ENCODE measurements at regions not wholly inside any gene's neighbourhood (a gene's known extent, or its start where the extent isn't known, plus 50 kb on each side); places are given as distances from the start of the nearest gene placed in this dataset.
A peak's percentile ranks its signal among the peaks of the same experiment; 100 is the strongest.

- FAIRE-seq = no peak
- peak overlapping the region; percentile 95 for H2AFZ ChIP-seq (ENCODE audit: low read depth, low read length)
- peak overlapping the region; percentile 52 for H3K9ac ChIP-seq (replicated peaks; ENCODE audit: extremely low read depth, insufficient read depth, low read length)
- DNase-seq (ENCODE audit: low read depth, low spot score) = peak; percentile 61
- H3K27me3 ChIP-seq (ENCODE audit: control insufficient read depth in 2 of 2, insufficient read depth in 2 of 2, low read length in 2 of 2) = no peaks in the 10 kb centered on the region
- no peaks in the 10 kb centered on the region for H3K9me3 ChIP-seq (replicated peaks; ENCODE audit: control insufficient read depth, insufficient read depth, low read length)
- dilution Hi-C loops (cut with MboI; ENCODE audit: extremely low pct_ligation_motif_present, low sequenced_read_pairs) (no loop called here), intact Hi-C loops (cut with micrococcal nuclease) (no loop called here)
- ChIA-PET POLR2A (no interaction called here), CTCF (interaction anchor here (1.2 to 3.1 kb wide), 5 partner anchors 16 to 169 kb away, joined by 3 to 16 read pairs (median 5); no protein-coding TSS in a partner anchor)
- no peaks in the 10 kb centered on the region for H3K9me1 ChIP-seq (replicated peaks; ENCODE audit: control insufficient read depth, extremely low read depth, insufficient read depth, low read length)
- H3K4me3 ChIP-seq (replicated peaks in 1 of 3; ENCODE audit: insufficient read depth in 1 of 3, low read depth in 1 of 3, low read length in 3 of 3) = peak overlapping the region in 1 of 3 experiments; percentile 55
- no peak for TF ChIP-seq FOS (IDR thresholded peaks at IDR 0.05; ENCODE audit: borderline replicate concordance, insufficient read depth, low read length)
- no peak for TF ChIP-seq POLR2A (IDR thresholded peaks at IDR 0.05; ENCODE audit: low read depth, low read length)
- TF ChIP-seq MYC (IDR thresholded peaks at IDR 0.05; ENCODE audit: low read depth, low read length) = no peak
- TF ChIP-seq POLR2AphosphoS5 (IDR thresholded peaks at IDR 0.05; ENCODE audit: insufficient read depth, low read depth, low read length) = no peak
- no peak for TF ChIP-seq EZH2 (IDR thresholded peaks at IDR 0.05; ENCODE audit: borderline replicate concordance, low read depth, low read length, severe bottlenecking)
- no peak for TF ChIP-seq CTCF (IDR thresholded peaks at IDR 0.05; ENCODE audit: extremely low read depth in 1 of 2, insufficient read depth in 1 of 2, low read depth in 1 of 2, low read length in 2 of 2)
- no peak for TF ChIP-seq MAX (IDR thresholded peaks at IDR 0.05; ENCODE audit: insufficient read depth, insufficient read length)
- TF ChIP-seq GATA2 (IDR thresholded peaks at IDR 0.05; ENCODE audit: insufficient read depth, insufficient read length, low read depth, low read length) = no peak
- TF ChIP-seq JUN (IDR thresholded peaks at IDR 0.05; ENCODE audit: borderline replicate concordance, insufficient read depth, insufficient read length, low read depth) = no peak
- H3K79me2 ChIP-seq (ENCODE audit: control insufficient read depth, insufficient read depth, low read length) = no peaks in the 10 kb centered on the region
- no peaks in the 10 kb centered on the region for H4K20me1 ChIP-seq (replicated peaks; ENCODE audit: control insufficient read depth, extremely low read depth, insufficient read depth, low read length)
- peaks cover 14% of the 10 kb centered on the region for H3K4me1 ChIP-seq (ENCODE audit: control insufficient read depth, extremely low read depth, insufficient read depth, low read length)
- peak overlapping the region; percentile 82 for H3K4me2 ChIP-seq (ENCODE audit: insufficient read depth, low read length)
- BruUV-seq (replicated peaks) = TSS peak; percentile 87
- peak overlapping the region; percentile 67 for H3K27ac ChIP-seq (ENCODE audit: insufficient read depth, low read depth, low read length)
- no peaks in the 10 kb centered on the region for H3K36me3 ChIP-seq (ENCODE audit: control insufficient read depth in 2 of 2, extremely low read depth in 1 of 2, insufficient read depth in 2 of 2, low read length in 2 of 2)
Observed at GRCh38 chr5:17020678-17021601, 84.9 kb upstream of the MYO10 start.

Measured in endothelial cell of umbilical vein (primary cell).